IMR-90 (cell line): ENCODE measurements at regions not wholly inside any gene's neighbourhood (a gene's known extent, or its start where the extent isn't known, plus 50 kb on each side); places are given as distances from the start of the nearest gene placed in this dataset.

Experiments
- BHLHE40 ChIP-seq: fragments of 150-350 bp; IDR thresholded peaks from 2 replicates; pipeline ENCODE4 v1.6.1; 2016; ENCODE audit warnings: mild to moderate bottlenecking, low read depth, low read length
- CEBPB ChIP-seq: IDR thresholded peaks from 2 replicates; pipeline ENCODE4 v1.6.1; 2012; ENCODE audit warnings: low read depth, low read length, improper control_type of control experiment
- CHD1 ChIP-seq: IDR thresholded peaks from 2 replicates; pipeline ENCODE4 v1.6.1; 2012; ENCODE audit warnings: low read depth, low read length, improper control_type of control experiment
- FOS ChIP-seq: fragments of 150-350 bp; IDR thresholded peaks from 2 replicates; pipeline ENCODE4 v1.6.1; 2016; ENCODE audit warnings: low read depth, low read length
- MAFK ChIP-seq: IDR thresholded peaks from 2 replicates; pipeline ENCODE4 v1.6.1; 2012; ENCODE audit warnings: low read depth, low read length, improper control_type of control experiment
- MAZ ChIP-seq: IDR thresholded peaks from 2 replicates; pipeline ENCODE4 v1.6.1; 2012; ENCODE audit warnings: low read depth, mild to moderate bottlenecking, low read length, improper control_type of control experiment, moderate library complexity, borderline replicate concordance
- NFE2L2 ChIP-seq: fragments of 150-350 bp; IDR thresholded peaks from 2 replicates; pipeline ENCODE4 v1.6.1; 2016; ENCODE audit warnings: low read depth, mild to moderate bottlenecking, low read length
- POLR2A ChIP-seq: IDR thresholded peaks from 2 replicates; pipeline ENCODE4 v1.6.1; 2012; ENCODE audit warnings: mild to moderate bottlenecking, low read depth, low read length
- RAD21 ChIP-seq: IDR thresholded peaks from 2 replicates; pipeline ENCODE4 v1.6.1; 2012; ENCODE audit warnings: low read length, improper control_type of control experiment
- RFX5 ChIP-seq: IDR thresholded peaks from 2 replicates; pipeline ENCODE4 v1.8.0; 2012; ENCODE audit warnings: low read depth, mild to moderate bottlenecking, low read length, moderate library complexity
- SMC3 ChIP-seq: fragments of 150-350 bp; IDR thresholded peaks from 2 replicates; pipeline ENCODE4 v1.6.1; 2016; ENCODE audit warnings: low read depth, mild to moderate bottlenecking, antibody characterized with exemption, low read length, moderate library complexity
- TF ChIP-seq, protein P1 (sequence below): conservative IDR thresholded peaks from 2 replicates; pipeline ENCODE4 v1.5.1; 2012; ENCODE audit warnings: mild to moderate bottlenecking, low read depth, low read length, improper control_type of control experiment

GRCh38 chr9:119500072-119500771 lies 131.0 kb upstream of the BRINP1 start:
- TF ChIP-seq FOS (no peak), CHD1 (no peak), BHLHE40 (no peak), RFX5 (no peak), MAZ (no peak), SMC3 (no peak), NFE2L2 (peak; percentile 94), POLR2A (no peak), RAD21 (no peak), CEBPB (no peak), MAFK (peak; percentile 83)
- TF ChIP-seq, protein P1, sequence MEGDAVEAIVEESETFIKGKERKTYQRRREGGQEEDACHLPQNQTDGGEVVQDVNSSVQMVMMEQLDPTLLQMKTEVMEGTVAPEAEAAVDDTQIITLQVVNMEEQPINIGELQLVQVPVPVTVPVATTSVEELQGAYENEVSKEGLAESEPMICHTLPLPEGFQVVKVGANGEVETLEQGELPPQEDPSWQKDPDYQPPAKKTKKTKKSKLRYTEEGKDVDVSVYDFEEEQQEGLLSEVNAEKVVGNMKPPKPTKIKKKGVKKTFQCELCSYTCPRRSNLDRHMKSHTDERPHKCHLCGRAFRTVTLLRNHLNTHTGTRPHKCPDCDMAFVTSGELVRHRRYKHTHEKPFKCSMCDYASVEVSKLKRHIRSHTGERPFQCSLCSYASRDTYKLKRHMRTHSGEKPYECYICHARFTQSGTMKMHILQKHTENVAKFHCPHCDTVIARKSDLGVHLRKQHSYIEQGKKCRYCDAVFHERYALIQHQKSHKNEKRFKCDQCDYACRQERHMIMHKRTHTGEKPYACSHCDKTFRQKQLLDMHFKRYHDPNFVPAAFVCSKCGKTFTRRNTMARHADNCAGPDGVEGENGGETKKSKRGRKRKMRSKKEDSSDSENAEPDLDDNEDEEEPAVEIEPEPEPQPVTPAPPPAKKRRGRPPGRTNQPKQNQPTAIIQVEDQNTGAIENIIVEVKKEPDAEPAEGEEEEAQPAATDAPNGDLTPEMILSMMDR = no peak
